NCI-H748 (cell line): ENCODE measurements at regions not wholly inside any gene's neighbourhood (a gene's known extent, or its start where the extent isn't known, plus 50 kb on each side); places are given as distances from the start of the nearest gene placed in this dataset.
"Not testable (repeated sequence)": the region's sequence is repeated elsewhere in the genome, so short reads cannot be mapped to it uniquely, and the experiment has no call there.

Experiments used
- DNase-seq: peaks from one replicate; lab custom pipeline; 2025; ENCODE audit not compliant: unreplicated experiment; lab: John Stamatoyannopoulos, UW

DNA sequence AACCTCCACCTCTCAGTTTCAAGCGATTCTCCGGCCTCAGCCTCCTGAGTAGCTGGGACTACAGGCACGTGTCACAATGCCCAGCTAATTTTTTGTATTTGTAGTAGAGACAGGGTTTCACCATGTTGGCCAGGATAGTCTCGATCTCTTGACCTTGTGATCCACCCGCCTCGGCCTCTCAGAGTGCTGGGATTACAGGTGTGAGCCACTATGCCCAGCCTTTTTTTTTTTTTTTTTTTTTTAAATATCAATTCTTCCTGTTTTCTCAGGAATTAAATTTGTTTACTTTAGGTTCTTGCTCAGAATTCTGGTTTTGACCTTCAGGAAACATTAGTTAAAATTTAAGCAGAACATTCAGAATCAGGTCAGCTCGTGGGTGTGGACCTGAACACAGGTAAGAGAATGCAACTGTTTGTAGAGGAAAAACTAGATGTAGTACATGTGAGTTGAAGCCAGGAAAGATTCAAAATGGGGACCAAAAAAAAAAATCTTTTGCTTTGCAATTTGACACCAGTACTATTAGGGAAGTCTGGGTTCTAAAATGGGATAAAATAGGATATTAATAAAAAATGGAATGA, 65.5 kb upstream of the ERV3-1 start:
- DNase-seq: not testable (repeated sequence)

DNA sequence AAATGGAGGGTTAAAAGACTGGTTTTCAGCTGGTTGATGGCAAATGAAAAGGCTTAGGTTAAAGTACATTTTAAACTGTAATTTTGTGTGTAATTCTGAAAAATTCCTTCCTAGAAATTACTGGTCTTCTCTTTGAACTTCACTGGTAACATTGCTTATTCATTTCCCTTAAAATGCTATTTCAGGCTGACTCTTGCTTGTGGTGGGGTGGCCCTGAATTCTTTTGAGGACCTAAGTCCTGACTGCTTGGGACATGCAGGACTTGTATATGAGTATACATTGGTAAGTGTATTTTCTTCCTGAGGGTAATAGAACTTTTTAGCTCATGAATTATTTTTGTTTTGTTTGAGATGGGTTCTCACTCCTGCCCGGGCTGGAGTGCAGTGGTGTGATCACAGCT, 63.0 kb upstream of the ERV3-1 start:
- not testable (repeated sequence) for DNase-seq

- not testable (repeated sequence) for DNase-seq
Measured at GRCh38 chr7:65062566-65062965, 56.1 kb upstream of the ERV3-1 start.

DNA sequence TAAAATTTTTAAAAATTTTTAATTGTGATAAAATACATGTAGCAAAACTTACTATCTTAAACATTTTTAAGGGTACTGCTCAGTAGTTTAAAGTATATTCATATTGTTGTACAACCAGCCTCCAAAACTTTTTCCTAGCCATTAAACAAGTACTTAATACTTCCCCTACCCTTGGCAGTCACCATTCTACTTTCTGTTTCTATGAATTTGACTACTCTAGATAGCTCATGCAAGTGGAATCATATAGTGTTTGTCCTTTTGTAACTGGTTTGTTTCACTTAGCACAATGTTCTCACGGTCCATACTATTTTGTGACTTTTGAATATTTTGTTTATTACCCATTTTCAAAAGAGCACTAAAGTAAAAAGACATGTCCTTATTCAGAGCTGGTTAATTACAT, 52.8 kb upstream of the ERV3-1 start:
- not testable (repeated sequence) for DNase-seq
